ENCODE measurements at regions not wholly inside any gene's neighbourhood (a gene's known extent, or its start where the extent isn't known, plus 50 kb on each side); places are given as distances from the start of the nearest gene placed in this dataset.
"Not testable (repeated sequence)": the region's sequence is repeated elsewhere in the genome, so short reads cannot be mapped to it uniquely, and the experiment has no call there.

DNA sequence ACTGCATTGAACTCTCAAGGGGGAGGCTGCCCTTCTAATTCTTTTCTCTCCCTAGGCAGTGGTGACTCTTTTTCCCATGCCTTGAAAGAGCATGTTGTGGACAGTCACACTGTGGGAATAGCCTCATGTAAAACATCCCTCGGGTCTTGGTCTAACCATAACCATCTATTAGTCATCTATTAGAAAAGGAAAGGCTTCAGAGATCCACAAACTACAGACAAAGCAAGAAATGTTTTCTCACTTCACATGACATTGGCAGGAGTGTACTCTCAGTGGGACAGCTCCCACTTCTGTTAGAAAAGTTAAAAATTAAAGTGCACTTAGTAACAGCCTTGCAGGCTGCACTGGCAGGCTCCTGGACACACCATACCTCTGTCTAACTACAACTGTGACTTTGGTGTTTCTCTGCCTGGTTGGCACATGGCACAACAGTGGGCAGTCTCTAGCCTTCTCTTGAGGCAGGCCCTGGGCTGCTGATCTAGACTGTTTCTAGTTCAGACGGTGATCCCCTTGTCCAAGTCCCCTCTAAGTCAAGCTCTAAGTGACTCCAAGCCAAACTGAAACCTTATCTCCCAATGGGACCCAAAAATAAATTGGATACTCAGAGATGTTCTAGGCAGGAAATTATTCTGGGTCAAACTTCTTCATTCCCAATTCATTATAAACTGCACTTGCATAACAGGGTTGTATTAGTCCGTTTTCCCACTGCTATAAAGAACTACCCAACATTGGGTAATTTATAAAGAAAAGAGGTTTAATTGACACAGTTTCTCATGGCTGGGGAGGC lies 57.9 kb upstream of the ITGB1 start:
- intact Hi-C loops (cut with DNase I) = loop anchor here in 1 of 2 donors (10.0 kb wide), 1 partner anchor 211 kb away; no protein-coding TSS in a partner anchor
- no peak for DNase-seq (ENCODE audit: low spot score)

DNA sequence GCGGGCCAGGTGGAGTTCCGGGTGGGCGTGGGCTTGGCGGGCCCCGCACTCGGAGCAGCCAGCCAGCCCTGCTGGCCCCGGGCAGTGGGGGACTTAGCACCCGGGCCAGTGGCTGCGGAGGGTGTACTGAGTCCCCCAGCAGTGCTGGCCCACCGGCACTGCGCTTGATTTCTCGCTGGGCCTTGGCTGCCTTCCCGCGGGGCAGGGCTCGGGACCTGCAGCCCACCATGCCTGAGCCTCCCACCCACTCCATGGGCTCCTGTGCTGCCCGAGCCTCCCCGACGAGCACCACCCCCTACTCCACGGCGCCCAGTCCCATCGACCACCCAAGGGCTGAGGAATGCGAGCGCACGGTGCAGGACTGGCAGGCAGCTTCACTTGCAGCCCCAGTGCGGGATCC lies 55.3 kb upstream of the ITGB1 start:
- not testable (repeated sequence) for DNase-seq (ENCODE audit: low spot score)
- intact Hi-C loops (cut with DNase I) = loop anchor here in 1 of 2 donors (10.0 kb wide), 1 partner anchor 209 kb away; no protein-coding TSS in a partner anchor

DNA sequence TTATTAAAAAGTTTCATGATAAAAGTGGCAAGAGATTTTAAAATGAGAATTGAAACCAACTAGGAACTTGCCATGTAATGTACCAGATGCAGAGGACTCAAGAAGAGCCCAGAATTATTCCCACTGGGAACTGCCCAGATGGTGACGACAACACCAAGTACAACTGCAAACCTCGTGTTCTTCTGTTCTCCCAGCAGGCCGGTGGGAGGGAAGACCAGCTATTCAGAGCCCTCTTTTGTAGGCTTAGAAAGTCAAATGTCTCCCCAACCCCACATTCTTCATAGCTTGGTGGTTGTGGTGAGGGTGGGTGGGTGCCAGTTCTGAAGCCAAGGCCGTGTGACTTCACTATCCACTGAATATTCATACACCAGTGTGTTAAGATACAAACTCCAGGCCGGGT lies 54.3 kb upstream of the ITGB1 start:
- intact Hi-C loops (cut with DNase I) = loop anchor here in 1 of 2 donors (10.0 kb wide), 1 partner anchor 208 kb away; no protein-coding TSS in a partner anchor
- no peak for DNase-seq (ENCODE audit: low spot score)

DNA sequence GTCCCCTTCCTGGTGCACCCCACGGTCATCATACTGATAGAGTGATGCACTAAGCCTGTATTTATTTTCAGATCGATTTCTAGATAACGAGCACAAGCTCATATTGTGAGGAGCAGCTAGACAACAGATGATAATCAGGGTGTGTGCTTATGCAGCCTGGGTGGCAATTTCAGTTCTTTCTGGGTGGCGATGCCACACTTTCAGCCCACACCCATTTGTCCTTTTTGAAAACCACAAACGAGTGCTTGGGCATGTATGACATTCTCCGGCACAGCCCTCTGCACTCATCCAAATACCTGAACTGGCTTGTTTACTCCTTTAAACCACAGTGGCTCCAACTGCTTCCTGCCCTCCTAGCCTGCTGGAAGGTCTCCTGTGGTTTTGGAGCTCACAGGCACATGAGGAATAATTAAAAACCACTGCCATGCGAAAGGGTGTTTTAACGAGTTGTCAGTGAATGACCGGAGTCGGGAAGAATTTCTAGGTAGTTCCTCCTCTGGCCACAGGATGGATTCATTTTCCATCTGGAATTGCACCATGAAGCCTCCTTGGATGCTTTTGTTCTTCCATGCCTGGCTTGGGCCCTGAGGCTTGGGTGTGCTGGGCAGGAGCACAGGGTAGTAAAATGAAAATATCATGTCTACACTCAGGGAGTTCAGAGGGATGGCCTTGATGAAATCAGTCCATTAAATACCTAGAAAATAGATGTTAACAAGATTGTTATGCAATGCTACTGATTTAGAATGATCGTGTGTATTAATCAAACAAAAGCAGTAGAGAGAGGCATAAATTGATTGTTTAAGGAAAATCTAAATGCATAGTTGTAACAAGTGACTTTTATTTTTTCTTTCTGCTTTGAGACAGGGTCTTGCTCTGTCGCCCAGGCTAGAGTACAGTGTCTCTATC lies 52.4 kb upstream of the ITGB1 start:
- DNase-seq (ENCODE audit: low spot score) = no peak
- intact Hi-C loops (cut with DNase I) = loop anchor here in 1 of 2 donors (10.0 kb wide), 1 partner anchor 206 kb away; no protein-coding TSS in a partner anchor

DNA sequence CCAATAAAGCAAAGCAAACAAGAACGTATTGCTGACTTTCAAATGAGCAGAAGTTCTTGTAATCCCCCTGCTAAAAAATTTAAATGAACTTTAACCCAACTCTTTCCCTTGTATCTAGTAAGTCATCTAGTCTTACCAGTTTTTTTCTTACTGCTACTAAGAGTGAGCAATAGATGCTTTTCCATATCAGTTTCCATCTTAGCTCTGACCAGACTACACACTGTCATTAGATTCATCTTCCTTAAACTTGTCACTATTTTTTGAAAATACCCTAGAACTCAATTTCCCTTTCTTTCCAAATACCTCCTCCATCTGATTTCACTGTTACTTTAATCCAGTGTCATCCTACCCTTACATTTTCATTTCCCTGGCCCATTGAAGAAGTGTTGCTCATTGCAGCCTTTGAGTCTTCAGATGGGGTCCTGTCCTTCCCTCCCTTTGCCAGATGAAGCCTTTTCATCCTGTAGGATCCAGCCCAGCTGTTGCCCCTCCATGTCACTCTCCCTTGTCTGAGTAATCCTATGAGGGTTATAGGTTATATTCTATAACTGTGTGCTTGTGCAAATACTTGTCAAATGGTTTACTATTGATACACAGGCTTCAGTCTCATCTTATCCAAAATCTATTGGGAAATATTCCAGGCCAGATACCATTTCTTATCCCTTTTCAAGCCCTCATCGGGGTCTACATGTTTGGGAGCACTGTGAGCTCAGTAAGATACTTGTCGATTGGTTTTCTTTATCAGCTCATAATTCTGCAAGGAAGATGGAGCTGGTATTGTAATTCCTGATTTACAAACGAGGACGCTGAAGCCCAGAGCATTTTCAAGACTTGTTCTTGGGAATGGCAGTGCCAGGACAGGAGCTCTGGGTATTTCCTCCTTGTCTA lies 51.5 kb upstream of the ITGB1 start:
- intact Hi-C loops (cut with DNase I) = loop anchor here (2.0 to 10.0 kb wide), 2 partner anchors 205 to 215 kb away; no protein-coding TSS in a partner anchor
- no peak for DNase-seq (ENCODE audit: low spot score)

DNA sequence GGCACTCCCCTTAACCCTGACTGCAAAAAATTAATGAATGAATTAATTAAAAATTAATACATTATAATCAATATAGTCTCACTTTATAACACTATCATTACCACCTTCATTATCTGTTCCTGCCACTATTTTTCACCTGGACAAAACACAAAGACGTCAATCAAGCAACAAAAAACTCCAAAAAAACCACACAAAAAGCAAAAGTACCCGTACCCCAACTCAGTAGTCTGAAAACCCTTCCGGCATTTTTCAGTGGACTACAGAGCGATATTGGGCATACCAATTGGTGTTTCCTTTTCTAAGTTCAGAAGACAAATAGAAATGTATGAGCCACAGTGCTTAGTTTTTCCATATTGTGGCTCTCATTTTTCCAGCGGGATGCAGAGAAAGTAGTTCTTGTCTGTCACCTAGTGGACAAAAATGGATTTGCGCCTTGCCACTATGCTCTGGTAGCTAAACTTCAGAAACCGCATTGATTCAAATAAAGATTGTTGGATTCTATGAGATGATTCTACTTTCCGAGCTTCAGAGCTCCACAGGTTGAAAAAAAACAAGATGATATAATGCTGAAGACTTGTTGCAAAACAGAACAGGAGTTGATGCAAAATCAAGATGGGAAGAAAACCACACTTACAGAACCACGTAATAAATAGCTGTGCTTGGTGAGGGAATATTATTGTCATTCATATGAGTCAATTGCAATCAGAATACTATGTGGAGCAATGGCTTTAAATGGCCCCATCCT lies 50.6 kb upstream of the ITGB1 start:
- intact Hi-C loops (cut with DNase I) = loop anchor here in 1 of 2 donors (2.0 kb wide), 1 partner anchor 214 kb away; no protein-coding TSS in a partner anchor

DNA sequence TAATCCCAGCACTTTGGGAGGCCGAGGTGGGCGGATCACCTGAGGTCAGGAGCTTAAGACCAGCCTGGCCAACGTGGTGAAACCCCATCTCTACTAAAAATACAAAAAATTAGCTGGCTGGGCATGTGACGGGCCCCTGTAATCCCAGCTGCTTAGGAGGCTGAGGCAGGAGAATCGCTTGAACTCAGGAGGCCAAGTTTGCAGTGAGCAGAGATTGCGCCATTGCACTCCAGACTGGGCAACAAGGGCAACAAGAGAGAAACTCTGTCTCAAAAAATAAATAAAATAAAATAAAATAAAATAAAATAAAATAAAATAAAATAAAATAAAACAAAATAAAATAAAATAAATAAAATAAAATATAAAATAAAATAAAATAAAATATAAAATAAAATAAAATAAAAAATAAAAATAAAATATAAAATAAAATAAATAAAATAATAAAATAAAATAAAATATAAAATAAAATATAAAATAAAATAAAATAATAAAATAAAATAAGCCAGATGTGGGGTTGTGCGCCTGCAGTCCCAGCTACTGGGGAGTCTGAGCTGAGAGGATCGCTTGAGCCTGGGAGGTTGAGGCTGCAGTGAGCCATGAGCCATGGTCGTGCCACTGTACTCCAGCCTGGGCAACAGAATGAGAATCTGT lies 49.8 kb upstream of the ITGB1 start:
- not testable (repeated sequence) for DNase-seq (ENCODE audit: low spot score)
- intact Hi-C loops (cut with DNase I) = loop anchor here in 1 of 2 donors (2.0 kb wide), 1 partner anchor 213 kb away; no protein-coding TSS in a partner anchor

More for the DNA sequence above, 50.6 kb upstream of the ITGB1 start:
- no peak for DNase-seq (ENCODE audit: low spot score)

All from posterior vena cava (tissue), 2 donors.